ENCODE measurements at regions not wholly inside any gene's neighbourhood (a gene's known extent, or its start where the extent isn't known, plus 50 kb on each side); places are given as distances from the start of the nearest gene placed in this dataset.

- no peaks in the 10 kb centered on the region for H3K9me3 ChIP-seq (ENCODE audit: control insufficient read depth, low read length)
- ATAC-seq (ENCODE audit: low FRiP score) = no peak
- no peak overlapping the region for H3K4me3 ChIP-seq (ENCODE audit: low read length in 2 of 2)
- H3K4me1 ChIP-seq (ENCODE audit: control insufficient read depth in 1 of 2, insufficient read depth in 2 of 2, low read length in 2 of 2) = no peaks in the 10 kb centered on the region
- DNase-seq = no peak
- no peak overlapping the region for H3K27ac ChIP-seq (ENCODE audit: low read depth in 1 of 2, low read length in 2 of 2)
- intact Hi-C loops (cut with DNase I) = no loop called here
- no peaks in the 10 kb centered on the region for H3K36me3 ChIP-seq (ENCODE audit: control insufficient read depth in 1 of 2, insufficient read depth in 2 of 2, low read length in 1 of 2)
- no peaks in the 10 kb centered on the region for H3K27me3 ChIP-seq (ENCODE audit: control insufficient read depth in 1 of 2, insufficient read depth in 2 of 2, low read length in 1 of 2)
Observed at GRCh38 chr14:80446356-80446755, 235.1 kb upstream of the DIO2 start.

- H3K4me1 ChIP-seq (ENCODE audit: control insufficient read depth in 1 of 2, insufficient read depth in 2 of 2, low read length in 2 of 2) = no peaks in the 10 kb centered on the region
- no peaks in the 10 kb centered on the region for H3K9me3 ChIP-seq (ENCODE audit: control insufficient read depth, low read length)
- H3K36me3 ChIP-seq (ENCODE audit: control insufficient read depth in 1 of 2, insufficient read depth in 2 of 2, low read length in 1 of 2) = no peaks in the 10 kb centered on the region
- H3K4me3 ChIP-seq (ENCODE audit: low read length in 2 of 2) = no peak overlapping the region
- H3K27ac ChIP-seq (ENCODE audit: low read depth in 1 of 2, low read length in 2 of 2) = no peak overlapping the region
- DNase-seq = no peak
- H3K27me3 ChIP-seq (ENCODE audit: control insufficient read depth in 1 of 2, insufficient read depth in 2 of 2, low read length in 1 of 2) = no peaks in the 10 kb centered on the region
- 75 to 87% methylated on average over 3 of the region's 3 CpGs for WGBS, 2 donors
- no peak for ATAC-seq (ENCODE audit: low FRiP score)
- intact Hi-C loops (cut with DNase I) = no loop called here
Observed at GRCh38 chr14:80445605-80446004, 234.3 kb upstream of the DIO2 start.

- 90 to 100% methylated on average over 1 of the region's 1 CpG for WGBS, 2 donors
- H3K4me3 ChIP-seq (ENCODE audit: low read length in 2 of 2) = no peak overlapping the region
- intact Hi-C loops (cut with DNase I) = no loop called here
- H3K27ac ChIP-seq (ENCODE audit: low read depth in 1 of 2, low read length in 2 of 2) = no peak overlapping the region
- no peaks in the 10 kb centered on the region for H3K36me3 ChIP-seq (ENCODE audit: control insufficient read depth in 1 of 2, insufficient read depth in 2 of 2, low read length in 1 of 2)
- no peaks in the 10 kb centered on the region for H3K27me3 ChIP-seq (ENCODE audit: control insufficient read depth in 1 of 2, insufficient read depth in 2 of 2, low read length in 1 of 2)
- H3K9me3 ChIP-seq (ENCODE audit: control insufficient read depth, low read length) = peaks cover 1% of the 10 kb centered on the region
- ATAC-seq (ENCODE audit: low FRiP score) (no peak), DNase-seq (no peak)
- no peaks in the 10 kb centered on the region for H3K4me1 ChIP-seq (ENCODE audit: control insufficient read depth in 1 of 2, insufficient read depth in 2 of 2, low read length in 2 of 2)
Observed at GRCh38 chr14:80434574-80435321, 223.4 kb upstream of the DIO2 start.

GRCh38 chr14:80433811-80434210, 222.5 kb upstream of the DIO2 start:
- Histone ChIP-seq H3K4me1 (ENCODE audit: control insufficient read depth in 1 of 2, insufficient read depth in 2 of 2, low read length in 2 of 2) (no peaks in the 10 kb centered on the region), H3K27ac (ENCODE audit: low read depth in 1 of 2, low read length in 2 of 2) (no peak overlapping the region), H3K4me3 (ENCODE audit: low read length in 2 of 2) (no peak overlapping the region), H3K36me3 (ENCODE audit: control insufficient read depth in 1 of 2, insufficient read depth in 2 of 2, low read length in 1 of 2) (no peaks in the 10 kb centered on the region), H3K27me3 (ENCODE audit: control insufficient read depth in 1 of 2, insufficient read depth in 2 of 2, low read length in 1 of 2) (no peaks in the 10 kb centered on the region), H3K9me3 (ENCODE audit: control insufficient read depth, low read length) (no peaks in the 10 kb centered on the region)
- intact Hi-C loops (cut with DNase I) = no loop called here
- WGBS, 2 donors = 64 to 78% methylated on average over 1 of the region's 1 CpG
- ATAC-seq (ENCODE audit: low FRiP score) (no peak), DNase-seq (no peak)

GRCh38 chr14:80428671-80429070, 217.4 kb upstream of the DIO2 start:
- Histone ChIP-seq H3K9me3 (ENCODE audit: control insufficient read depth, low read length) (no peaks in the 10 kb centered on the region), H3K4me1 (ENCODE audit: control insufficient read depth in 1 of 2, insufficient read depth in 2 of 2, low read length in 2 of 2) (no peaks in the 10 kb centered on the region), H3K27me3 (ENCODE audit: control insufficient read depth in 1 of 2, insufficient read depth in 2 of 2, low read length in 1 of 2) (no peaks in the 10 kb centered on the region), H3K4me3 (ENCODE audit: low read length in 2 of 2) (no peak overlapping the region), H3K36me3 (ENCODE audit: control insufficient read depth in 1 of 2, insufficient read depth in 2 of 2, low read length in 1 of 2) (no peaks in the 10 kb centered on the region), H3K27ac (ENCODE audit: low read depth in 1 of 2, low read length in 2 of 2) (no peak overlapping the region)
- DNase-seq = no peak
- intact Hi-C loops (cut with DNase I) = no loop called here
- ATAC-seq (ENCODE audit: low FRiP score) = no peak
- WGBS, 2 donors = 24 to 36% methylated on average over 2 of the region's 2 CpGs

GRCh38 chr14:80428171-80428570, 216.9 kb upstream of the DIO2 start:
- 59 to 60% methylated on average over 3 of the region's 3 CpGs for WGBS, 2 donors
- Histone ChIP-seq H3K9me3 (ENCODE audit: control insufficient read depth, low read length) (no peaks in the 10 kb centered on the region), H3K36me3 (ENCODE audit: control insufficient read depth in 1 of 2, insufficient read depth in 2 of 2, low read length in 1 of 2) (no peaks in the 10 kb centered on the region), H3K27me3 (ENCODE audit: control insufficient read depth in 1 of 2, insufficient read depth in 2 of 2, low read length in 1 of 2) (no peaks in the 10 kb centered on the region), H3K27ac (ENCODE audit: low read depth in 1 of 2, low read length in 2 of 2) (no peak overlapping the region), H3K4me3 (ENCODE audit: low read length in 2 of 2) (no peak overlapping the region), H3K4me1 (ENCODE audit: control insufficient read depth in 1 of 2, insufficient read depth in 2 of 2, low read length in 2 of 2) (no peaks in the 10 kb centered on the region)
- intact Hi-C loops (cut with DNase I) = no loop called here
- ATAC-seq (ENCODE audit: low FRiP score) (no peak), DNase-seq (no peak)

GRCh38 chr14:80427101-80427500, 215.8 kb upstream of the DIO2 start:
- no peaks in the 10 kb centered on the region for H3K9me3 ChIP-seq (ENCODE audit: control insufficient read depth, low read length)
- WGBS, 2 donors = 16 to 25% methylated on average over 3 of the region's 3 CpGs
- H3K27ac ChIP-seq (ENCODE audit: low read depth in 1 of 2, low read length in 2 of 2) = no peak overlapping the region
- H3K27me3 ChIP-seq (ENCODE audit: control insufficient read depth in 1 of 2, insufficient read depth in 2 of 2, low read length in 1 of 2) = no peaks in the 10 kb centered on the region
- DNase-seq (no peak), ATAC-seq (ENCODE audit: low FRiP score) (no peak)
- intact Hi-C loops (cut with DNase I) = no loop called here
- H3K4me3 ChIP-seq (ENCODE audit: low read length in 2 of 2) = no peak overlapping the region
- H3K4me1 ChIP-seq (ENCODE audit: control insufficient read depth in 1 of 2, insufficient read depth in 2 of 2, low read length in 2 of 2) = no peaks in the 10 kb centered on the region
- H3K36me3 ChIP-seq (ENCODE audit: control insufficient read depth in 1 of 2, insufficient read depth in 2 of 2, low read length in 1 of 2) = no peaks in the 10 kb centered on the region

- Histone ChIP-seq H3K4me3 (ENCODE audit: low read length in 2 of 2) (no peak overlapping the region), H3K9me3 (ENCODE audit: control insufficient read depth, low read length) (no peaks in the 10 kb centered on the region), H3K36me3 (ENCODE audit: control insufficient read depth in 1 of 2, insufficient read depth in 2 of 2, low read length in 1 of 2) (no peaks in the 10 kb centered on the region), H3K27me3 (ENCODE audit: control insufficient read depth in 1 of 2, insufficient read depth in 2 of 2, low read length in 1 of 2) (no peaks in the 10 kb centered on the region), H3K27ac (ENCODE audit: low read depth in 1 of 2, low read length in 2 of 2) (no peak overlapping the region), H3K4me1 (ENCODE audit: control insufficient read depth in 1 of 2, insufficient read depth in 2 of 2, low read length in 2 of 2) (no peaks in the 10 kb centered on the region)
- intact Hi-C loops (cut with DNase I) = no loop called here
- ATAC-seq (ENCODE audit: low FRiP score) = no peak
- no peak for DNase-seq
- 99 to 100% methylated on average over 1 of the region's 1 CpG for WGBS, 2 donors
Observed at GRCh38 chr14:80426683-80427082, 215.4 kb upstream of the DIO2 start.

- WGBS, 2 donors = 53% methylated on average over 5 of the region's 5 CpGs
- no peaks in the 10 kb centered on the region for H3K9me3 ChIP-seq (ENCODE audit: control insufficient read depth, low read length)
- no peak overlapping the region for H3K27ac ChIP-seq (ENCODE audit: low read depth in 1 of 2, low read length in 2 of 2)
- ATAC-seq (ENCODE audit: low FRiP score) = no peak
- intact Hi-C loops (cut with DNase I) = no loop called here
- DNase-seq = no peak
- no peaks in the 10 kb centered on the region for H3K4me1 ChIP-seq (ENCODE audit: control insufficient read depth in 1 of 2, insufficient read depth in 2 of 2, low read length in 2 of 2)
- H3K4me3 ChIP-seq (ENCODE audit: low read length in 2 of 2) = no peak overlapping the region
- H3K36me3 ChIP-seq (ENCODE audit: control insufficient read depth in 1 of 2, insufficient read depth in 2 of 2, low read length in 1 of 2) = no peaks in the 10 kb centered on the region
- H3K27me3 ChIP-seq (ENCODE audit: control insufficient read depth in 1 of 2, insufficient read depth in 2 of 2, low read length in 1 of 2) = no peaks in the 10 kb centered on the region
Observed at GRCh38 chr14:80425686-80426085, 214.4 kb upstream of the DIO2 start.

Data from aorta (tissue), 5 donors.